Gastroesophageal sphincter (tissue), 3 donors: ENCODE measurements at regions not wholly inside any gene's neighbourhood (a gene's known extent, or its start where the extent isn't known, plus 50 kb on each side); places are given as distances from the start of the nearest gene placed in this dataset.

ENCODE experiments used
- POLR2AphosphoS5 ChIP-seq: sonication (generic); formaldehyde crosslinking; IDR thresholded peaks from one replicate; pipeline ENCODE4 v1.6.1; 2017; ENCODE audit warnings: antibody characterized with exemption
- TF ChIP-seq, protein P1 (sequence below), 4 experiments: fragments of 200-600 bp in 2 of 4; fragments of 450-650 bp in 2 of 4; sonication (generic) in 1 of 4; IDR thresholded peaks; one replicate each; pipeline ENCODE4 v1.5.1; 2017 to 2019; ENCODE audit warnings: antibody characterized with exemption in 4 of 4, mild to moderate bottlenecking in 2 of 4, moderate library complexity in 2 of 4

GRCh38 chr19:27891411-27891810, 1321.5 kb downstream of the UQCRFS1 start:
- no peak for TF ChIP-seq POLR2AphosphoS5
- TF ChIP-seq, protein P1, sequence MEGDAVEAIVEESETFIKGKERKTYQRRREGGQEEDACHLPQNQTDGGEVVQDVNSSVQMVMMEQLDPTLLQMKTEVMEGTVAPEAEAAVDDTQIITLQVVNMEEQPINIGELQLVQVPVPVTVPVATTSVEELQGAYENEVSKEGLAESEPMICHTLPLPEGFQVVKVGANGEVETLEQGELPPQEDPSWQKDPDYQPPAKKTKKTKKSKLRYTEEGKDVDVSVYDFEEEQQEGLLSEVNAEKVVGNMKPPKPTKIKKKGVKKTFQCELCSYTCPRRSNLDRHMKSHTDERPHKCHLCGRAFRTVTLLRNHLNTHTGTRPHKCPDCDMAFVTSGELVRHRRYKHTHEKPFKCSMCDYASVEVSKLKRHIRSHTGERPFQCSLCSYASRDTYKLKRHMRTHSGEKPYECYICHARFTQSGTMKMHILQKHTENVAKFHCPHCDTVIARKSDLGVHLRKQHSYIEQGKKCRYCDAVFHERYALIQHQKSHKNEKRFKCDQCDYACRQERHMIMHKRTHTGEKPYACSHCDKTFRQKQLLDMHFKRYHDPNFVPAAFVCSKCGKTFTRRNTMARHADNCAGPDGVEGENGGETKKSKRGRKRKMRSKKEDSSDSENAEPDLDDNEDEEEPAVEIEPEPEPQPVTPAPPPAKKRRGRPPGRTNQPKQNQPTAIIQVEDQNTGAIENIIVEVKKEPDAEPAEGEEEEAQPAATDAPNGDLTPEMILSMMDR (IDR thresholded peaks at IDR 0.05) = no peak
